ENCODE measurements at regions not wholly inside any gene's neighbourhood (a gene's known extent, or its start where the extent isn't known, plus 50 kb on each side); places are given as distances from the start of the nearest gene placed in this dataset.

- in situ Hi-C loops (cut with MboI; ENCODE audit: low sequenced_read_pairs), result no loop called here
Measured at GRCh38 chrX:39972340-39972739, 125.4 kb downstream of the BCOR start.

- in situ Hi-C loops (cut with MboI; ENCODE audit: low sequenced_read_pairs), result no loop called here
Measured at GRCh38 chrX:39973810-39974209, 123.9 kb downstream of the BCOR start.

DNA sequence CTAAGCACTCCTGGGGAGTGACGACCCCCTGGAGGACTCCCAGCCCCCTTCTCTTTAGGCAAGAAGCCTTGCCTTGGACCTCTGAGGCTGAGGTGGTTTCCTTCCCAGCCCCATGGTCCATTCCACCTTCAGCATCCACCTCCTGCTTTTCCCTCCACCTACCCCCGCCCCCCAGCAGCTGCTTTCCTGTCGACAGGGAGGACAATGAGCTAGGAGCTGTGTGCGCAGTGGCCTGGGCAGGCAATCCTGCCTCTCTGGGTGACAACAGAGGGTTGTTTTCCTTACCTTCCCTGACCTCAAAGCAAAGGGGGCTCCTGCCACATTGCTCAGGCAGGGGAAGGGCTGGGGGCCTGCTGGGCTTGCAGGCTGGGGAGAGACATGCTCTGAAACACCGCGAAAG lies 123.5 kb downstream of the BCOR start:
- in situ Hi-C loops (cut with MboI; ENCODE audit: low sequenced_read_pairs), result no loop called here

GRCh38 chrX:39975101-39975925 lies 122.4 kb downstream of the BCOR start:
- in situ Hi-C loops (cut with MboI; ENCODE audit: low sequenced_read_pairs), result no loop called here

DNA sequence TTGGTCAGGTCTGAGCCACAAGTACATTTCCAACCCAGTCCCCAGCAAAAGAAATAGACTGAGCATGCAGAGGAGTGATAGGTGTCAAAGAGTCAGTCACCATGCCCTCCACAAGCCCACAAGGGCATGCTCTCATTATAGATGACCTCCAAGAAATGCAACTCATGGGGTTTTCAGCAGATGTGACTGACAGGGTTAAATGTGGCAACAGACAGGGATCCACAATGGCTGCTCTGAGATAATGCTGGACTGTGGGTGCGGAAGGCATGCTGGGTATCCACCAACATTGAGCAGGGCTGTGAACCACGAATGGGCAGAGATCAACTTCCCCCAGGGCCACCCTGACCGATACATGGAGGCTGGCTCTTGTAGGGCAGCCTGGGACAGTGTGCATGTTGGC lies 115.8 kb downstream of the BCOR start:
- in situ Hi-C loops (cut with MboI; ENCODE audit: low sequenced_read_pairs), result no loop called here

- in situ Hi-C loops (cut with MboI; ENCODE audit: low sequenced_read_pairs), result no loop called here
Measured at GRCh38 chrX:39982948-39983347, 114.8 kb downstream of the BCOR start.

GRCh38 chrX:39983715-39984114 lies 114.0 kb downstream of the BCOR start:
- in situ Hi-C loops (cut with MboI; ENCODE audit: low sequenced_read_pairs), result no loop called here

GRCh38 chrX:39984191-39984956 lies 113.4 kb downstream of the BCOR start:
- in situ Hi-C loops (cut with MboI; ENCODE audit: low sequenced_read_pairs), result no loop called here

GRCh38 chrX:39985071-39985470 lies 112.7 kb downstream of the BCOR start:
- in situ Hi-C loops (cut with MboI; ENCODE audit: low sequenced_read_pairs), result no loop called here

DNA sequence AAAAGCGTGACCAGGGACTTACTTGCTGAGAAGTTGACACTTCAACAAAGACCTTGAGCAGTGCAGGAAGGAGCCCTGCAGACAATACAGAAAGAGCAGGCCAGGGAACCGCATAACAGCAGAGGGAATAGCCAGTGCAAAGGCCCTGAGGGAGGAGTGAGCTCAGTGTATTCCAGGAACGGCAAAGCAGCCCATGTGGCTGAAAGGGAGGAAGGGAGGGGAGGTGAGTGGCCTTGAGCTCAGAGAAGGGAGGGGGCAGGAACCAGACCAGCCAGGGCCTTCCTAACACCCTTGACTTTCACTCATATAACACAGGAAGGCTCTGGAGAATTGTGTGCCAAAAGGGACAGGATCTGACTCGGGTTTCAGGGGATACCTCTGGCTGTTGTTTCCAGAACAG lies 112.2 kb downstream of the BCOR start:
- in situ Hi-C loops (cut with MboI; ENCODE audit: low sequenced_read_pairs), result no loop called here

DNA sequence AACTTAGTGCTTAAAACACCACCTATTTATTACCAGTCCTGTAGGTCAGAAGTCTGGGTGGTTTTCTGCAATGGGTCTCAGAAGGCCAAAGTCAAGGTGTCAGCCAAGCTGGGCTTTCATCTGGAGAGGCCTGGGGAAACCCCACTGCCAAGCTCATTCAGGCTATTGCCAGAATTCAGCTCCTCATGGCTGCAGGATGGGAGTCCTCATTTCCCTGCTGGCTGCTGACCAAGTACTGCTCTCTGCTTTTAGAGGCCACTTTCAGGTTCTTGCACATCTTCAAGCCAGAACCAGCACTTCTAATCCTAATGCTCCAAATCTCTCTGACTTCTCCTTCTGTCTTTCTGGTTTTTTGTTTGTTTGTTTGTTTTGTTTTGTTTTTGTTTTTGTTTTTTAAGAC lies 109.3 kb downstream of the BCOR start:
- in situ Hi-C loops (cut with MboI; ENCODE audit: low sequenced_read_pairs), result no loop called here

DNA sequence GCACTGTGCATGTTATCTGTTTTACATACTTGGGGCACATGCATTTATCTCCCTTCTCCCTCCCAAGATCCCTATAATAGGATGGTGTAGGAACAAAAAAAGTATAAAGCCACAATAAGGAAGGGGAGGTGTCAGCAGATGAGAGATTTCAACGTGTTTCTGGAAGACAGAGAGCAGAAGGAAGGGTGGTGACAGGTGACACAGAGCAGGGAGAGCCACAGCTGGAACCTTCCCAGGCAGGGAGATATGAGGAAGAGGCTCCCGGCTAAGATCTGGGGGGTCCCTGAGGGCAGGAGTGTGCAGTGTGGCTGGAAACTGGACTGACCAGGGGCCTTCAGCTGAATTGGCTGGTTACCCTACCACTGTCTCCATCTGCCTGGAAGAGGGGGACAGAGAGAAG lies 107.4 kb downstream of the BCOR start:
- in situ Hi-C loops (cut with MboI; ENCODE audit: low sequenced_read_pairs), result no loop called here

- in situ Hi-C loops (cut with MboI; ENCODE audit: low sequenced_read_pairs), result no loop called here
Measured at GRCh38 chrX:39992300-39992699, 105.5 kb downstream of the BCOR start.

- in situ Hi-C loops (cut with MboI; ENCODE audit: low sequenced_read_pairs), result no loop called here
Measured at GRCh38 chrX:39995457-39995856, 102.3 kb downstream of the BCOR start.

DNA sequence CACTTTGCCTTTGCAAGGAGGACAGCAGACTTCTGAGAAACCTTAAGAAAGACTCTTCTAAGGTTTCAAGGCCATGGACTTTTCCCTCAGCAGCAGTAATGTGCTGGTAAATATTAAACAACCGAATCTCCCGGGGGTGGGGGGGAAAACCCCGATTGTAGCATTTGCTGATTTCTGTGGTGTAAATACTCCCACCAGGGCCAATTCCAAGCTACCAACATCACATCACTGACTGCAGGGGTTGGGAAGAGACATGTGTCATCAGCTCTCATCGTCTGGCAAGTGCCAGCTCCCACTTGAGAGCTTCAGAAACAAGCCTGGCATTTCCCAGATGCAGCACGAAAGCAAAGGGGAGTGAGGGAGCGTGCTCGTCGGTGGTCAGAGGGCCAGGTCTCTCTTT lies 101.2 kb downstream of the BCOR start:
- in situ Hi-C loops (cut with MboI; ENCODE audit: low sequenced_read_pairs), result no loop called here

GRCh38 chrX:39998636-39999406 lies 98.9 kb downstream of the BCOR start:
- in situ Hi-C loops (cut with MboI; ENCODE audit: low sequenced_read_pairs), result no loop called here

All from HL-60/S4 treated with retinoic acid at 250 ng/mL for 4 days and 3 days (cell line).